ENCODE measurements at regions not wholly inside any gene's neighbourhood (a gene's known extent, or its start where the extent isn't known, plus 50 kb on each side); places are given as distances from the start of the nearest gene placed in this dataset.

GRCh38 chr5:101539315-101539714 is 636.2 kb upstream of the ST8SIA4 start:
- TF ChIP-seq CTCF (IDR thresholded peaks at IDR 0.05; ENCODE audit: low read depth, low read length, poor library complexity, severe bottlenecking) (no peak), EZH2phosphoT487 (IDR thresholded peaks at IDR 0.05; ENCODE audit: borderline replicate concordance, low read length) (no peak)

Measured in DOHH2 (cell line).